ENCODE measurements at regions not wholly inside any gene's neighbourhood (a gene's known extent, or its start where the extent isn't known, plus 50 kb on each side); places are given as distances from the start of the nearest gene placed in this dataset.

GRCh38 chr15:95017666-95018328, 786.4 kb downstream of the MCTP2 start:
- Histone ChIP-seq H3K9me3 (ENCODE audit: low read depth, low read length, poor library complexity, severe bottlenecking) (no peaks in the 10 kb centered on the region), H3K4me3 (ENCODE audit: low read depth, low read length, poor library complexity, severe bottlenecking) (no peak overlapping the region), H3K27me3 (replicated peaks; ENCODE audit: insufficient read depth, low read depth, low read length, poor library complexity) (no peaks in the 10 kb centered on the region), H3K4me1 (ENCODE audit: insufficient read depth, low read length, poor library complexity, severe bottlenecking) (no peaks in the 10 kb centered on the region), H3K27ac (ENCODE audit: low read depth, low read length, poor library complexity, severe bottlenecking) (no peak overlapping the region), H3K36me3 (ENCODE audit: insufficient read depth, low read length, poor library complexity, severe bottlenecking) (no peaks in the 10 kb centered on the region)
- BruUV-seq (replicated peaks), result no TSS peak
- intact Hi-C loops (cut with micrococcal nuclease; ENCODE audit: unreplicated experiment), result no loop called here
- POLR2A ChIA-PET (ENCODE audit: low non-redundant PET), result no interaction called here
- CTCF ChIA-PET, result no interaction called here
- TF ChIP-seq EZH2 (IDR thresholded peaks at IDR 0.05; ENCODE audit: borderline replicate concordance, low read depth, low read length, poor library complexity, severe bottlenecking), result no peak
- no peak for TF ChIP-seq CTCF (conservative IDR thresholded peaks at IDR 0.05; ENCODE audit: low read depth, low read length)
- DNase-seq (ENCODE audit: low spot score), result peak; percentile 12

GRCh38 chr15:95018888-95019545, 787.7 kb downstream of the MCTP2 start:
- no TSS peak for BruUV-seq (replicated peaks)
- H3K9me3 ChIP-seq (ENCODE audit: low read depth, low read length, poor library complexity, severe bottlenecking), result no peaks in the 10 kb centered on the region
- no peak for TF ChIP-seq CTCF (conservative IDR thresholded peaks at IDR 0.05; ENCODE audit: low read depth, low read length)
- TF ChIP-seq EZH2 (IDR thresholded peaks at IDR 0.05; ENCODE audit: borderline replicate concordance, low read depth, low read length, poor library complexity, severe bottlenecking), result no peak
- no peak overlapping the region for H3K4me3 ChIP-seq (ENCODE audit: low read depth, low read length, poor library complexity, severe bottlenecking)
- no peak for DNase-seq (ENCODE audit: low spot score)
- intact Hi-C loops (cut with micrococcal nuclease; ENCODE audit: unreplicated experiment), result no loop called here
- POLR2A ChIA-PET (ENCODE audit: low non-redundant PET), result no interaction called here
- H3K36me3 ChIP-seq (ENCODE audit: insufficient read depth, low read length, poor library complexity, severe bottlenecking), result no peaks in the 10 kb centered on the region
- CTCF ChIA-PET, result no interaction called here
- H3K4me1 ChIP-seq (ENCODE audit: insufficient read depth, low read length, poor library complexity, severe bottlenecking), result no peaks in the 10 kb centered on the region
- H3K27ac ChIP-seq (ENCODE audit: low read depth, low read length, poor library complexity, severe bottlenecking), result no peak overlapping the region
- no peaks in the 10 kb centered on the region for H3K27me3 ChIP-seq (replicated peaks; ENCODE audit: insufficient read depth, low read depth, low read length, poor library complexity)

- H3K27me3 ChIP-seq (replicated peaks; ENCODE audit: insufficient read depth, low read depth, low read length, poor library complexity), result no peaks in the 10 kb centered on the region
- no peaks in the 10 kb centered on the region for H3K36me3 ChIP-seq (ENCODE audit: insufficient read depth, low read length, poor library complexity, severe bottlenecking)
- DNase-seq (ENCODE audit: low spot score), result no peak
- no peak overlapping the region for H3K4me3 ChIP-seq (ENCODE audit: low read depth, low read length, poor library complexity, severe bottlenecking)
- ChIA-PET CTCF (no interaction called here), POLR2A (ENCODE audit: low non-redundant PET) (no interaction called here)
- H3K4me1 ChIP-seq (ENCODE audit: insufficient read depth, low read length, poor library complexity, severe bottlenecking), result no peaks in the 10 kb centered on the region
- intact Hi-C loops (cut with micrococcal nuclease; ENCODE audit: unreplicated experiment), result loop anchor here (5.0 kb wide), 1 partner anchor 608 kb away; no protein-coding TSS in a partner anchor
- TF ChIP-seq EZH2 (IDR thresholded peaks at IDR 0.05; ENCODE audit: borderline replicate concordance, low read depth, low read length, poor library complexity, severe bottlenecking) (no peak), CTCF (conservative IDR thresholded peaks at IDR 0.05; ENCODE audit: low read depth, low read length) (no peak)
- no TSS peak for BruUV-seq (replicated peaks)
- no peaks in the 10 kb centered on the region for H3K9me3 ChIP-seq (ENCODE audit: low read depth, low read length, poor library complexity, severe bottlenecking)
- no peak overlapping the region for H3K27ac ChIP-seq (ENCODE audit: low read depth, low read length, poor library complexity, severe bottlenecking)
These were observed 788.5 kb downstream of the MCTP2 start for GRCh38 chr15:95019907-95020306.
